ENCODE measurements at regions not wholly inside any gene's neighbourhood (a gene's known extent, or its start where the extent isn't known, plus 50 kb on each side); places are given as distances from the start of the nearest gene placed in this dataset.

GRCh38 chr1:99369154-99369553 lies 104.9 kb downstream of the PLPPR4 start:
- TF ChIP-seq, protein P1, sequence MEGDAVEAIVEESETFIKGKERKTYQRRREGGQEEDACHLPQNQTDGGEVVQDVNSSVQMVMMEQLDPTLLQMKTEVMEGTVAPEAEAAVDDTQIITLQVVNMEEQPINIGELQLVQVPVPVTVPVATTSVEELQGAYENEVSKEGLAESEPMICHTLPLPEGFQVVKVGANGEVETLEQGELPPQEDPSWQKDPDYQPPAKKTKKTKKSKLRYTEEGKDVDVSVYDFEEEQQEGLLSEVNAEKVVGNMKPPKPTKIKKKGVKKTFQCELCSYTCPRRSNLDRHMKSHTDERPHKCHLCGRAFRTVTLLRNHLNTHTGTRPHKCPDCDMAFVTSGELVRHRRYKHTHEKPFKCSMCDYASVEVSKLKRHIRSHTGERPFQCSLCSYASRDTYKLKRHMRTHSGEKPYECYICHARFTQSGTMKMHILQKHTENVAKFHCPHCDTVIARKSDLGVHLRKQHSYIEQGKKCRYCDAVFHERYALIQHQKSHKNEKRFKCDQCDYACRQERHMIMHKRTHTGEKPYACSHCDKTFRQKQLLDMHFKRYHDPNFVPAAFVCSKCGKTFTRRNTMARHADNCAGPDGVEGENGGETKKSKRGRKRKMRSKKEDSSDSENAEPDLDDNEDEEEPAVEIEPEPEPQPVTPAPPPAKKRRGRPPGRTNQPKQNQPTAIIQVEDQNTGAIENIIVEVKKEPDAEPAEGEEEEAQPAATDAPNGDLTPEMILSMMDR (IDR thresholded peaks at IDR 0.05): no peak
- no peak for TF ChIP-seq POLR2A (IDR thresholded peaks at IDR 0.05)

Measured in thyroid gland (tissue), 4 donors.